RWPE1 (cell line): ENCODE measurements at regions not wholly inside any gene's neighbourhood (a gene's known extent, or its start where the extent isn't known, plus 50 kb on each side); places are given as distances from the start of the nearest gene placed in this dataset.

Source experiments
- CTCF ChIA-PET: fragments of 350-600 bp; sonication (Branson Sonifier 250); formaldehyde crosslinking; extraction: SDS; loops from one replicate; lab custom pipeline; 2021; lab: Yijun Ruan, JAX
- POLR2A ChIA-PET: fragments of 400-600 bp; formaldehyde crosslinking; extraction: SDS; loops from one replicate; lab custom pipeline; 2020; ENCODE audit warnings: antibody characterized with exemption; ENCODE audit not compliant: low non-redundant PET; lab: Yijun Ruan, JAX
- DNase-seq: peaks from one replicate; pipeline ENCODE4 v3.0.0; 2012; ENCODE audit warnings: low spot score
- H3K27ac ChIP-seq: fragments of 450-650 bp; 2 replicates; pipeline ENCODE4 v1.5.1; 2017
- TF ChIP-seq, protein P1 (sequence below): fragments of 450-650 bp; conservative IDR thresholded peaks from 2 replicates; pipeline ENCODE4 v1.5.1; 2017; ENCODE audit warnings: low read depth, mild to moderate bottlenecking

- no peak for DNase-seq
- H3K27ac ChIP-seq, result no peak overlapping the region
- POLR2A ChIA-PET, result no interaction called here
- CTCF ChIA-PET, result no interaction called here
- TF ChIP-seq, protein P1, sequence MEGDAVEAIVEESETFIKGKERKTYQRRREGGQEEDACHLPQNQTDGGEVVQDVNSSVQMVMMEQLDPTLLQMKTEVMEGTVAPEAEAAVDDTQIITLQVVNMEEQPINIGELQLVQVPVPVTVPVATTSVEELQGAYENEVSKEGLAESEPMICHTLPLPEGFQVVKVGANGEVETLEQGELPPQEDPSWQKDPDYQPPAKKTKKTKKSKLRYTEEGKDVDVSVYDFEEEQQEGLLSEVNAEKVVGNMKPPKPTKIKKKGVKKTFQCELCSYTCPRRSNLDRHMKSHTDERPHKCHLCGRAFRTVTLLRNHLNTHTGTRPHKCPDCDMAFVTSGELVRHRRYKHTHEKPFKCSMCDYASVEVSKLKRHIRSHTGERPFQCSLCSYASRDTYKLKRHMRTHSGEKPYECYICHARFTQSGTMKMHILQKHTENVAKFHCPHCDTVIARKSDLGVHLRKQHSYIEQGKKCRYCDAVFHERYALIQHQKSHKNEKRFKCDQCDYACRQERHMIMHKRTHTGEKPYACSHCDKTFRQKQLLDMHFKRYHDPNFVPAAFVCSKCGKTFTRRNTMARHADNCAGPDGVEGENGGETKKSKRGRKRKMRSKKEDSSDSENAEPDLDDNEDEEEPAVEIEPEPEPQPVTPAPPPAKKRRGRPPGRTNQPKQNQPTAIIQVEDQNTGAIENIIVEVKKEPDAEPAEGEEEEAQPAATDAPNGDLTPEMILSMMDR, result no peak
These were observed 68.9 kb downstream of the FSCB start for GRCh38 chr14:44438221-44438620.

- TF ChIP-seq, protein P1, result no peak
- ChIA-PET CTCF (no interaction called here), POLR2A (no interaction called here)
- no peak overlapping the region for H3K27ac ChIP-seq
- DNase-seq, result no peak
These were observed 70.6 kb downstream of the FSCB start for GRCh38 chr14:44436458-44436857.

GRCh38 chr14:44428231-44428945, 78.7 kb downstream of the FSCB start:
- no peak overlapping the region for H3K27ac ChIP-seq
- CTCF ChIA-PET, result no interaction called here
- DNase-seq, result no peak
- POLR2A ChIA-PET, result no interaction called here
- TF ChIP-seq, protein P1, result no peak

DNA sequence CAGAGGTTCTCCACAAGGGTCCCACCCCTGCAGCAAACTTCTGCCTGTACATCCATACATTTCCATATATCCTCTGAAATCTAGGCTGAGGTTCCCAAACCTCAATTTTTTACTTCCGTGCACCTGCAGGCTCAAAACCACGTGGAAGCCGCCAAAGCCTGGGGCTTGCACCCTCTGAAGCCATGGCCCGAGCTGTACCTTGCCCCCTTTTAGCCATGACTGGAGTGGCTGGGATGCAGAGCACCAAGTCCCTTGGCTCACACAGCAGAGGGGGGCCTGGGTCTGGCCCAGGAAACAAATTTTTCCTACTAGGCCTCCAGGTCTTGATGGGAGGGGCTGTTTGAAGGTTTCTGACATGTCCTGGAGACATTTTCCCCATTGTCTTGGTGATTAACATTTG, 84.4 kb downstream of the FSCB start:
- CTCF ChIA-PET, result no interaction called here
- TF ChIP-seq, protein P1, result no peak

DNA sequence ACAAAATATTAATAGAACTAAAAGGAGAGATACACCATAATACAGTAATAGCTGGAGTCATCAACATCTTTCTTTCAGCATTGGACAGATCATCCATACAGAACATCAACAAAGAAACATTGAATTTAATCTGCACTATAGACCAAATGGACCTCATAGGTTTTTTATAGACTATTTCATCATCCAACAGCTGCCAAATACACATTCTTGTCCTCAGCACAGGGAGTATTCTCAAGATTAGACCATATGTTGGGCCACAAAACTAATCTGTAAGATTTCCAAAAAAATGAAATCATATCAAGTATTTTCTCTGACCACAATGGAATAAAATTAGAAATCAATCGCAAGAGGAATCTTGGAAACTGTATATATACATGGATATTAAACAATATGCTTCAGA, 86.9 kb downstream of the FSCB start:
- H3K27ac ChIP-seq, result no peak overlapping the region
- TF ChIP-seq, protein P1, result no peak
- POLR2A ChIA-PET, result no interaction called here
- CTCF ChIA-PET, result interaction anchor here (0.6 kb wide), 1 partner anchor 103 kb away, joined by 6 read pairs; no protein-coding TSS in a partner anchor
- DNase-seq, result no peak

More for the DNA sequence above, 84.4 kb downstream of the FSCB start:
- POLR2A ChIA-PET, result no interaction called here
- H3K27ac ChIP-seq, result no peak overlapping the region
- DNase-seq, result no peak

DNA sequence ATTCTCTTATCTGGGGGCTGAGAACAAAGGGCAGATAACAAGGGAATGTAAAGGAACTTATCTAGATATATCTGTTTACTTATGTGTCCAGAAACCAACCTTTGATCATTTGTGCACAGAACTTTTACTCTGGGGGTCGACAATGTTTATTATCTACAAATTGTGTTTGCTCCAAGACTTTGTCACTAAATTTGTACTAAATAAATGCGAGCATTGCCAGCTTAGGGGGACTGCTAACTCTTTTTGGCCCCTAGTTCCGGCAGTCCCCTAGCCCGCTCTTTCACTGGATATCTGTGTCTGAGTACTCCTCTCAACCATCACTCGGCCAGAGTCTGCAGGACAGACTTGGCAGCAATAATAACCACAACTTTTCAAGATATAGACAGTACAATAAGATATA, 88.2 kb downstream of the FSCB start:
- TF ChIP-seq, protein P1, result no peak
- H3K27ac ChIP-seq, result no peak overlapping the region
- ChIA-PET CTCF (no interaction called here), POLR2A (no interaction called here)
- no peak for DNase-seq
